GM12878 (cell line): ENCODE measurements at regions not wholly inside any gene's neighbourhood (a gene's known extent, or its start where the extent isn't known, plus 50 kb on each side); places are given as distances from the start of the nearest gene placed in this dataset.

Experiments used
- BHLHE40 ChIP-seq, 2 experiments: fragments of 450-650 bp in 1 of 2; IDR thresholded peaks; 2 replicates each; pipeline ENCODE4 v1.6.1; 2011 to 2017; ENCODE audit warnings: low read depth in 2 of 2, borderline replicate concordance in 1 of 2, improper control_type of control experiment in 1 of 2, low read length in 1 of 2, mild to moderate bottlenecking in 1 of 2
- BRCA1 ChIP-seq: IDR thresholded peaks from 2 replicates; pipeline ENCODE4 v1.6.1; 2011; ENCODE audit warnings: low read depth, low read length, improper control_type of control experiment
- E2F4 ChIP-seq: IDR thresholded peaks from 2 replicates; pipeline ENCODE4 v1.6.1; 2012; ENCODE audit warnings: low read depth, low read length, improper control_type of control experiment
- POLR2A ChIP-seq: IDR thresholded peaks from 2 replicates; pipeline ENCODE4 v1.6.1; 2011; ENCODE audit warnings: low read depth, mild to moderate bottlenecking, low read length
- TAF1 ChIP-seq: IDR thresholded peaks from 2 replicates; pipeline ENCODE4 v1.6.1; 2011; ENCODE audit warnings: mild to moderate bottlenecking, low read depth, low read length, borderline replicate concordance
- TCF12 ChIP-seq: IDR thresholded peaks from 2 replicates; pipeline ENCODE4 v1.6.1; 2011; ENCODE audit warnings: low read depth, mild to moderate bottlenecking, low read length
- USF2 ChIP-seq: IDR thresholded peaks from 2 replicates; pipeline ENCODE4 v1.6.1; 2011; ENCODE audit warnings: low read depth, low read length, improper control_type of control experiment, borderline replicate concordance
- YY1 ChIP-seq: IDR thresholded peaks from 2 replicates; pipeline ENCODE4 v1.6.1; 2011; ENCODE audit warnings: low read depth, mild to moderate bottlenecking, low read length
- ZNF274 ChIP-seq: IDR thresholded peaks from one replicate; pipeline ENCODE4 v1.8.0; 2011; ENCODE audit not compliant: insufficient read length, insufficient read depth
- TF ChIP-seq, protein P1 (sequence below), 3 experiments: IDR thresholded peaks in 2 of 3; conservative IDR thresholded peaks in 1 of 3; 2 replicates each; pipeline ENCODE4 v1.5.1; 2011; ENCODE audit warnings: low read depth in 3 of 3, low read length in 3 of 3, mild to moderate bottlenecking in 3 of 3, control low read depth in 2 of 3, moderate library complexity in 2 of 3, inconsistent platforms in 1 of 3, mixed read lengths in 1 of 3; ENCODE audit not compliant: control insufficient read depth in 2 of 3, insufficient read depth in 1 of 3; ENCODE audit errors: extremely low read depth in 1 of 3
- TF ChIP-seq, protein P2 (sequence below): fragments of 450-650 bp; IDR thresholded peaks from 2 replicates; pipeline ENCODE4 v1.6.1; 2018; ENCODE audit warnings: borderline replicate concordance, mild to moderate bottlenecking; ENCODE audit not compliant: partially characterized antibody

DNA sequence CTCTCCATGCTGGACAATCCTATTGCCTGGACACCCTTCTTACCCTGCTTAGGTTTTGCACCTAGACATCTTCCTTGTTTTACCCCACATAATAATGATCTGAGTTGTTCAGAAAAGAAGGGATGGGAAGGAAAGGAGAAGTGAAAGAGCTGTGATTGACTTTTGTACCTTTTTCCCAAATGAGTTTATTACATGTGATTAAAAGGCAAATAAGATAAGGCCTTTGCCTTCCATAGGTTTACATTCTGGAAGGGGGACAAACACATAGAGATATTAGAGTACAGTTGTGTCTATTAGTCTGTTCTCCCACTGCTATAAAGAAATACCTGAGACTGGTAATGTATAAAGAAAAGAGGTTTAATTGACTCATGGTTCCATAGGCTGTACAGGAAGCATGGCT is 67.1 kb upstream of the RIOK2 start:
- TF ChIP-seq TAF1 (no peak), BRCA1 (no peak), USF2 (no peak), YY1 (no peak), TCF12 (no peak), POLR2A (no peak), E2F4 (no peak), ZNF274 (no peak), BHLHE40 (IDR thresholded peaks at IDR 0.05; ENCODE audit: borderline replicate concordance in 1 of 2, low read depth in 2 of 2, low read length in 1 of 2) (no peak)
- TF ChIP-seq, protein P1, sequence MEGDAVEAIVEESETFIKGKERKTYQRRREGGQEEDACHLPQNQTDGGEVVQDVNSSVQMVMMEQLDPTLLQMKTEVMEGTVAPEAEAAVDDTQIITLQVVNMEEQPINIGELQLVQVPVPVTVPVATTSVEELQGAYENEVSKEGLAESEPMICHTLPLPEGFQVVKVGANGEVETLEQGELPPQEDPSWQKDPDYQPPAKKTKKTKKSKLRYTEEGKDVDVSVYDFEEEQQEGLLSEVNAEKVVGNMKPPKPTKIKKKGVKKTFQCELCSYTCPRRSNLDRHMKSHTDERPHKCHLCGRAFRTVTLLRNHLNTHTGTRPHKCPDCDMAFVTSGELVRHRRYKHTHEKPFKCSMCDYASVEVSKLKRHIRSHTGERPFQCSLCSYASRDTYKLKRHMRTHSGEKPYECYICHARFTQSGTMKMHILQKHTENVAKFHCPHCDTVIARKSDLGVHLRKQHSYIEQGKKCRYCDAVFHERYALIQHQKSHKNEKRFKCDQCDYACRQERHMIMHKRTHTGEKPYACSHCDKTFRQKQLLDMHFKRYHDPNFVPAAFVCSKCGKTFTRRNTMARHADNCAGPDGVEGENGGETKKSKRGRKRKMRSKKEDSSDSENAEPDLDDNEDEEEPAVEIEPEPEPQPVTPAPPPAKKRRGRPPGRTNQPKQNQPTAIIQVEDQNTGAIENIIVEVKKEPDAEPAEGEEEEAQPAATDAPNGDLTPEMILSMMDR (IDR thresholded peaks at IDR 0.05 in 2 of 3, conservative IDR thresholded peaks at IDR 0.05 in 1 of 3; ENCODE audit: control insufficient read depth in 2 of 3, extremely low read depth in 1 of 3, insufficient read depth in 1 of 3, low read depth in 3 of 3, low read length in 3 of 3) = no peak
- TF ChIP-seq, protein P2, sequence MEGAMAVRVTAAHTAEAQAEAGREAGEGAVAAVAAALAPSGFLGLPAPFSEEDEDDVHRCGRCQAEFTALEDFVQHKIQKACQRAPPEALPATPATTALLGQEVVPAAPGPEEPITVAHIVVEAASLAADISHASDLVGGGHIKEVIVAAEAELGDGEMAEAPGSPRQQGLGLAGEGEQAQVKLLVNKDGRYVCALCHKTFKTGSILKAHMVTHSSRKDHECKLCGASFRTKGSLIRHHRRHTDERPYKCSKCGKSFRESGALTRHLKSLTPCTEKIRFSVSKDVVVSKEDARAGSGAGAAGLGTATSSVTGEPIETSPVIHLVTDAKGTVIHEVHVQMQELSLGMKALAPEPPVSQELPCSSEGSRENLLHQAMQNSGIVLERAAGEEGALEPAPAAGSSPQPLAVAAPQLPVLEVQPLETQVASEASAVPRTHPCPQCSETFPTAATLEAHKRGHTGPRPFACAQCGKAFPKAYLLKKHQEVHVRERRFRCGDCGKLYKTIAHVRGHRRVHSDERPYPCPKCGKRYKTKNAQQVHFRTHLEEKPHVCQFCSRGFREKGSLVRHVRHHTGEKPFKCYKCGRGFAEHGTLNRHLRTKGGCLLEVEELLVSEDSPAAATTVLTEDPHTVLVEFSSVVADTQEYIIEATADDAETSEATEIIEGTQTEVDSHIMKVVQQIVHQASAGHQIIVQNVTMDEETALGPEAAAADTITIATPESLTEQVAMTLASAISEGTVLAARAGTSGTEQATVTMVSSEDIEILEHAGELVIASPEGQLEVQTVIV = no peak
